ENCODE measurements at regions not wholly inside any gene's neighbourhood (a gene's known extent, or its start where the extent isn't known, plus 50 kb on each side); places are given as distances from the start of the nearest gene placed in this dataset.

DNA sequence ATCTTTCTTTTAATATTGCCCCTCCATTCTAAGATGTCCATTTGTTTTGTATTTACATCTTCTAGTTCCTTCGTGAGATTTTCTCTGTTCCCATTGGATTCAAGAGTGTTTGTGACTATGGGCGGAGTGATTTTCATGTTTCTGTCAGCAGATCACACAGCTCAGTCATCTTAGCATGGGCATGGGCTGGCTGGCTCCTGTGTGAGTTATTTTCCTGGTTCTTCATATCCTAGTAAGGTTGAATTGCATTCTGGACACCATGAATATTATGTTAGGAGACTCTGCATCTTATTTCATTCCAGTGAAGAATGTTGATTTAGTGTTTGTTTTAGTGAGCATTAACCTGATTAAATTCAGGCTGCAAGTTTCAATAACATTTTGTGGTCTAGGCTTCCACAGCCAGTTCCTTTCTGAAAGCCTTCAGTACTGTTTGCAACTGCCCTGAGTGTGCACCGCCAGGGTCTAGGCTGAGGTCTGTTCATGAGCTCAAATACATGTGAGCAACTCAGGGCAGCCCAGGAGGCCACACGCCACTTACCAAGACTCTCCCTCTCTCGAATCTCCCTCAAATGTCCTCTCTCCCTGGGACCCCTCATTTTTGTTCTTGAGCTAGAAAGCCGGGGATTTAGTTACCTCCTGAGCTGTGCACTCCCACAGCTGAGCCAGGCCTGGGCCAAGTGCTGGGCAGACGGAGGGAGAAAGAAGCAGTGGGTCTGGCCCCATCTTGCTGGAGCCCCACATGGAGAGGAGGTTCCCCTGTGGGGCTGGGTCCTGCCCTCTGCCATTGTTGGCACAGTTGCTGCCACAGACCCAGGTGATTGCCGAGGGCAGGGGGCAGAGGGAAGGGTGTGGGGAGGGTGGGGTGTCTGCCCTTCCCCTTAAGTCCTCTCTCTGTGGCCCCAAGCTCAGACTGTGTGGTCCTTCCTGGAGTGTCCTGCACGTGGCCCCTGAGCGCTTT is 145.9 kb downstream of the RTP5 start:
- peaks cover 3% of the 10 kb centered on the region; the same call in 1 of the 2 replicates for H3K27me3 ChIP-seq (ENCODE audit: insufficient read depth, low read length)
- ATAC-seq, result no peak

More for the DNA sequence above, 145.9 kb downstream of the RTP5 start:
- ChIA-PET POLR2A (no interaction called here), RAD21 (ENCODE audit: low non-redundant PET in 1 of 2, low total read pairs in 2 of 2, uncharacterized antibody in 2 of 2, unreplicated experiment in 2 of 2) (no interaction called here), CTCF (no interaction called here)
- Histone ChIP-seq H3K36me3 (ENCODE audit: control insufficient read depth in 1 of 2, insufficient read depth in 2 of 2, low read length in 2 of 2) (no peaks in the 10 kb centered on the region), H4K20me1 (ENCODE audit: insufficient read depth) (no peaks in the 10 kb centered on the region), H3K79me2 (ENCODE audit: insufficient read depth, low read length) (no peaks in the 10 kb centered on the region), H3K9ac (ENCODE audit: low read length) (no peak overlapping the region), H3K4me1 (ENCODE audit: control insufficient read depth in 1 of 2, insufficient read depth in 2 of 2, low read length in 2 of 2) (no peaks in the 10 kb centered on the region), H3K27ac (ENCODE audit: low read depth, low read length) (no peak overlapping the region), H2AFZ (ENCODE audit: low read depth, low read length, poor library complexity, severe bottlenecking) (no peak overlapping the region), H3K9me2 (ENCODE audit: insufficient read depth) (no peaks in the 10 kb centered on the region), H3K4me3 (replicated peaks in 1 of 2; ENCODE audit: low read depth in 1 of 2, low read length in 2 of 2) (no peak overlapping the region), H3K9me3 (ENCODE audit: control insufficient read depth in 1 of 2, insufficient read depth in 1 of 2, low read depth in 1 of 2, low read length in 2 of 2) (no peaks in the 10 kb centered on the region), H3K4me2 (ENCODE audit: low read length) (no peak overlapping the region)
- TF ChIP-seq, protein P1, sequence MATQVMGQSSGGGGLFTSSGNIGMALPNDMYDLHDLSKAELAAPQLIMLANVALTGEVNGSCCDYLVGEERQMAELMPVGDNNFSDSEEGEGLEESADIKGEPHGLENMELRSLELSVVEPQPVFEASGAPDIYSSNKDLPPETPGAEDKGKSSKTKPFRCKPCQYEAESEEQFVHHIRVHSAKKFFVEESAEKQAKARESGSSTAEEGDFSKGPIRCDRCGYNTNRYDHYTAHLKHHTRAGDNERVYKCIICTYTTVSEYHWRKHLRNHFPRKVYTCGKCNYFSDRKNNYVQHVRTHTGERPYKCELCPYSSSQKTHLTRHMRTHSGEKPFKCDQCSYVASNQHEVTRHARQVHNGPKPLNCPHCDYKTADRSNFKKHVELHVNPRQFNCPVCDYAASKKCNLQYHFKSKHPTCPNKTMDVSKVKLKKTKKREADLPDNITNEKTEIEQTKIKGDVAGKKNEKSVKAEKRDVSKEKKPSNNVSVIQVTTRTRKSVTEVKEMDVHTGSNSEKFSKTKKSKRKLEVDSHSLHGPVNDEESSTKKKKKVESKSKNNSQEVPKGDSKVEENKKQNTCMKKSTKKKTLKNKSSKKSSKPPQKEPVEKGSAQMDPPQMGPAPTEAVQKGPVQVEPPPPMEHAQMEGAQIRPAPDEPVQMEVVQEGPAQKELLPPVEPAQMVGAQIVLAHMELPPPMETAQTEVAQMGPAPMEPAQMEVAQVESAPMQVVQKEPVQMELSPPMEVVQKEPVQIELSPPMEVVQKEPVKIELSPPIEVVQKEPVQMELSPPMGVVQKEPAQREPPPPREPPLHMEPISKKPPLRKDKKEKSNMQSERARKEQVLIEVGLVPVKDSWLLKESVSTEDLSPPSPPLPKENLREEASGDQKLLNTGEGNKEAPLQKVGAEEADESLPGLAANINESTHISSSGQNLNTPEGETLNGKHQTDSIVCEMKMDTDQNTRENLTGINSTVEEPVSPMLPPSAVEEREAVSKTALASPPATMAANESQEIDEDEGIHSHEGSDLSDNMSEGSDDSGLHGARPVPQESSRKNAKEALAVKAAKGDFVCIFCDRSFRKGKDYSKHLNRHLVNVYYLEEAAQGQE (IDR thresholded peaks at IDR 0.05; ENCODE audit: low read depth), result no peak
- TF ChIP-seq YY1 (IDR thresholded peaks at IDR 0.05; ENCODE audit: extremely low read depth, insufficient replicate concordance, low read depth, low read length), result no peak
- no peak for TF ChIP-seq CEBPB (IDR thresholded peaks at IDR 0.05; ENCODE audit: low read depth)
- TF ChIP-seq FOSL1 (IDR thresholded peaks at IDR 0.05; ENCODE audit: low read depth), result no peak
- no peak for TF ChIP-seq EZH2 (IDR thresholded peaks at IDR 0.05)
- no peak for TF ChIP-seq ZNF274 (IDR thresholded peaks at IDR 0.05; ENCODE audit: low read depth, low read length)
- TF ChIP-seq POLR2A (IDR thresholded peaks at IDR 0.05; ENCODE audit: borderline replicate concordance, extremely low read depth, insufficient read depth, insufficient read length), result no peak
- TF ChIP-seq TCF7L2 (IDR thresholded peaks at IDR 0.05; ENCODE audit: borderline replicate concordance, extremely low read depth, insufficient read depth, insufficient read length), result no peak
- no peak for TF ChIP-seq EGR1 (IDR thresholded peaks at IDR 0.05; ENCODE audit: low read depth)
- TF ChIP-seq RAD21 (IDR thresholded peaks at IDR 0.05; ENCODE audit: low read depth), result no peak
- TF ChIP-seq CBX3 (IDR thresholded peaks at IDR 0.05; ENCODE audit: low read depth), result no peak
- TF ChIP-seq ZFX (IDR thresholded peaks at IDR 0.05), result no peak
- intact Hi-C loops (cut with micrococcal nuclease), result no loop called here
- BruUV-seq (replicated peaks), result no TSS peak
- no peak for DNase-seq (ENCODE audit: low read depth, low spot score)
